Mononuclear cell (primary cell): ENCODE measurements at regions not wholly inside any gene's neighbourhood (a gene's known extent, or its start where the extent isn't known, plus 50 kb on each side); places are given as distances from the start of the nearest gene placed in this dataset.

Experiments used
- H3K27me3 ChIP-seq: 2 replicates; pipeline ENCODE4 v1.6.0; 2011; ENCODE audit warnings: low read length, control low read depth; ENCODE audit not compliant: insufficient read depth
- H3K4me1 ChIP-seq: 2 replicates; pipeline ENCODE4 v1.5.1; 2011; ENCODE audit warnings: mild to moderate bottlenecking, low read length, control low read depth; ENCODE audit not compliant: insufficient read depth
- H3K4me3 ChIP-seq: 2 replicates; pipeline ENCODE4 v1.5.1; 2011; ENCODE audit warnings: mild to moderate bottlenecking, low read length, moderate library complexity
- H3K9me3 ChIP-seq: 2 replicates; pipeline ENCODE4 v1.5.1; 2011; ENCODE audit warnings: low read depth, mild to moderate bottlenecking, control low read depth, low read length

DNA sequence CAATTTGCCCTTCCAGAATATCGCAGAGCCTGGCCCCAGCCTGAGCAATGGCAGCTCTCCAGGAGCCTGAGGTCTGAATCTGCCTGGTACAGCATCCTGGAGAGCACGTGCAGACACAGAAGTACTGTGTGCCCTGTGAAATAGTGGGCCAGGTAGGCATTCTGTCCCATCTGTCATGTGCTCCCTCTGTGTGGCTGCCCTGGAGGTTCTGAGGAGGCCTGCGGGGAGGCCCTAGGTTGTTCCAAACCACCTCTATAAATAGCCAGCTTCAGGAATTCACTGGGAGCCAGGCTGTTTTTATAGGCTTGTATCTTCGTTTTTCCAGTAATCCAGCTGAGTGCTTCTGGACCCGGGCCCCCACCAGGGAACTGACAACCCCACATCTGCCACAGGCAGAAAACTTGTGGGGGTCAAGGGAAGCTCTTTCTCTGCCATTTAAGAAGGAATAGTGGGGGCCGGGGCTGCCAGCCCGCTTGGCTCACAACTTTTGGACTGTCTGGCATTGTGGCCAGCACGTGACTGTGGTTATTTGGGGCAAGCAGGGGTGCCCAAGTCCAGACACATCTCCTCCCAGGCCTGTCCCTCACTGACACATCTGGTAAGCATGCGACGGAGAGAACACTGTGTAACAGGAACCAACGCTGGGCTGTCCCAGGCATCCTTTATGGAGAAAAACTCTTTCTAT is 356.3 kb upstream of the TNRC6C start:
- H3K27me3 ChIP-seq, result no peaks in the 10 kb centered on the region
- no peaks in the 10 kb centered on the region for H3K9me3 ChIP-seq
- no peak overlapping the region for H3K4me3 ChIP-seq
- no peaks in the 10 kb centered on the region for H3K4me1 ChIP-seq

DNA sequence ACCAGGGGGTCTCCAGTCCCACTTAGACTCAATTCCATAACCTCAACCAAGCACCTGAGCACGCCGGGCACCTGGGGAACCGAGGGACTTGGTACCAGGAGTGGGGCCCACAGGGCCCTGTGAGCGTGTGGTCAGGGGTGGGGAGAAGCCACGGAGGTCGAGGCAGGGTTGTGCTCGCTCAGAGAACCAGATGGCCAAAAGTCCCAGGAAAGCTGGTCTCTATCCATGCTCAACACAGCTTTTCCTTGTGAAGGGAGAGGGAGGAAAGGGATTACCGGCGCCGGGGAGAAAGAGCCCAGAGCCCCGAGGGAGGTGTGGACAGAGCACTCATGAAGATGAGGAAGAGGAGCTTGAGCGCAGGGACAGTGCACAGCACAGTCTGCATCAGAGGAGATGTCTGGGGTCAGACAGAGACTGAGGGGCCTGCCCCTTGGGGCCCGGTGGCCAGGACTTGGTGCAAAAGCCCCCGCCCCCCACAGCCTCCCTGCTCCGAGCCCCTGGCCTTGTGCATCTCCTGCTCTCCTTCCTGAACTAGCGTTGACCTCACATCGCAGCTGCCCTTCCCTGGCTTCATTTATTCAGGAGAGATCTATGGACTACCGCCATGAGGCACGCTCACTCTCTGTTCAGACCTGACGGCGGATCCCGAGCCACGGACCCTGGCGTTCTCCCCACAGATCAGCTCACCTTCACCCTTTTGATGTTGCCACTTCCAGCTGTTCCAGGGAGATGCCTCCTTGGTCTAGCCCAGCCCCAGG is 355.4 kb upstream of the TNRC6C start:
- no peak overlapping the region for H3K4me3 ChIP-seq
- no peaks in the 10 kb centered on the region for H3K4me1 ChIP-seq
- no peaks in the 10 kb centered on the region for H3K9me3 ChIP-seq
- H3K27me3 ChIP-seq, result no peaks in the 10 kb centered on the region

DNA sequence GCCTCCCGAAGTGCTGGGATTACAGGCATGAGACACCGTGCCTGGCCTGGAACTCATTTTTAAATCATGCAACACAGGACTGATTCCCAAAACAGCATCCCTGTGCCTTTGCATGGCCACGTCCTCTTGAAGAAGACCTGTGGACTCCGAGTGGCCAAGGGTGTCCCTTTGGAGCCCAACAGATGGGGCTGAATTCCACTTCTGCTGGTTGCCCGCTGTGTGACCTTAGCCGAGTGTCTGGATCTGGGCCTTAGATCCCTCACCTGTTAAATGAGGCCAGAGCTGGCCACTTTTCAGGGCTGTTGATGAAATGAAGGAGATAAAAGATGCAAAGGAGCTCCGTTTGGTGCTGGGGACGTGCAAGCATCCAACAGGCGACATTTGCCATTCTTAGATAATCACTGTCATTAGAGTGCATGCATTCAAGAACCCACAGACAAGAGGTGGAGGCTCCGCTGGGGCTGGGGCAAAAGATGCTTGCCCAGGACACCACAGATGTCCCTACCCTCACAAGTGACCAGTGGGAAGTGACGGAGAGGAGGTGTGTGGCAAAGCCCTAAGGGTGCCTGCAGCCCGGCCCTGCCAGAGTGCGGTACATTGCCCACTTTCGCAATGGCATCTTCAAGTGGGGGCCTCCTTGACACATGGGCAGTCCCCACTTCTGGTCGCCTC is 354.1 kb upstream of the TNRC6C start:
- no peaks in the 10 kb centered on the region for H3K9me3 ChIP-seq
- no peak overlapping the region for H3K4me3 ChIP-seq
- H3K27me3 ChIP-seq, result no peaks in the 10 kb centered on the region
- H3K4me1 ChIP-seq, result no peaks in the 10 kb centered on the region

DNA sequence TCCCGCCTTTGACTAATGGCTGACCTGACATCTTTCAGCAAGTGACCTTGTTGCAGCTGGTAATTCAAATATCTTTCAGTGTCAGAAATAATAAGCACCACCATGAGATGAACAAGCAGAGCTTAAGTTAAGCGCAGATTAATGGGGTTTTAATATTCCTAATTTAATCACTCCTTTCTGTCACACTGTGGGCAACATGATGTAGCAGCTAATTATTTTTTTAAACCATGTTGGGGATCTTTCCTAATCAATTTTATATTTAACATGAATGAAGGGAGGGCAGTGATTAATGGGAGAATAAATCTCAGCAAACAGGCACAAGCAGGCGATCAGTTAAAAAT is 353.6 kb upstream of the TNRC6C start:
- Histone ChIP-seq H3K4me3 (no peak overlapping the region), H3K9me3 (no peaks in the 10 kb centered on the region), H3K4me1 (peaks cover 3% of the 10 kb centered on the region), H3K27me3 (no peaks in the 10 kb centered on the region)

DNA sequence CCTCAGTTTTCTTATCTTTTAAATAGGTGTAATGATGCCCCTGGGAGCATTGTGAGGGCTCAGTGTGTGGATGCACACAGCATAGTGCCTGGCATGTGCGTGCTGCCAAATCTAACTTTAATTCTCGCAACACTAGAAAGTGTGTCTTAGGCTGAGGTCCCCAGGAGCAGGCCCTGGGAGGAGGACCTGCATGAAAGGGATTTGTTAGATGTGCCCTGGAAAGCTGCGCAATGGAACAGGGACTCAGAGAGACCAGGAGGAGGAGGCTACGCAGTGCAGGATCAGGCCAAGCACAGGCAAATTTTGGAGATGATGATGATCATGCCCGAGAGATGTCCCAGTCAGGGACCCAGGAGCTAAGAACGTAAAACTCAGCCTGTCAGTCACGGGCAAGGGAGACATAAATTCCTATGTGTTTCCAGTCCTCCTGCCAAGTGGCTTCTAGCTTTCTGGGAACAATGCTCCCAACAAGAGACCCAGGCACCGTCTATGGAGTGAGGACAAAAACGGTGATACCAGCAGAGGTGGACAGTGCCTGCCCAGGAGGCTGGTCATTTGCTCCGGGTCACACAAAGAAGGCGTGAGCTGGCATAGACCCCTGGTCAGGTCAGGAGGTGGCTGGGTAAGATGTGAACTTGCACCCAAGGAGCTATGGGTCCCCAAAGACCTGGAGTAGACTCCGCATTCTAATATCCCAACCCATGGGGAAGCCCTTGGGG is 352.2 kb upstream of the TNRC6C start:
- H3K9me3 ChIP-seq, result no peaks in the 10 kb centered on the region
- no peak overlapping the region for H3K4me3 ChIP-seq
- no peaks in the 10 kb centered on the region for H3K27me3 ChIP-seq
- peaks cover 17% of the 10 kb centered on the region for H3K4me1 ChIP-seq

DNA sequence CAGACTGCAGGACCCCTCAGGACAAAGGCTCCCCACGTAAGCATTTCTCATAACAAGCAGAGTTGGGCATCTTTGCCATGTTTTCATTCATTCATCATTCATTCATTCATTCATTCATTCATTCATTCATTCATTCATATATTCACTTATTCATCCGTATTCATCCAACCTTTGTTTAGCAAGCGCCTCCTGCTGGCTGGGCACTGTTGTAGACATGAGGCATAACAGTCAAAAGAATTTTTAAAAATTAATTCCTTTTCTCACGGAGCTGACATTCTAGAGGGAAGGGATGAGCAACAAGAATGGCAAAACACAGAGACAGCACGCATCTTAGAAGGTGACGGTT is 351.7 kb upstream of the TNRC6C start:
- no peak overlapping the region for H3K4me3 ChIP-seq
- H3K9me3 ChIP-seq, result no peaks in the 10 kb centered on the region
- peaks cover 21% of the 10 kb centered on the region for H3K4me1 ChIP-seq

DNA sequence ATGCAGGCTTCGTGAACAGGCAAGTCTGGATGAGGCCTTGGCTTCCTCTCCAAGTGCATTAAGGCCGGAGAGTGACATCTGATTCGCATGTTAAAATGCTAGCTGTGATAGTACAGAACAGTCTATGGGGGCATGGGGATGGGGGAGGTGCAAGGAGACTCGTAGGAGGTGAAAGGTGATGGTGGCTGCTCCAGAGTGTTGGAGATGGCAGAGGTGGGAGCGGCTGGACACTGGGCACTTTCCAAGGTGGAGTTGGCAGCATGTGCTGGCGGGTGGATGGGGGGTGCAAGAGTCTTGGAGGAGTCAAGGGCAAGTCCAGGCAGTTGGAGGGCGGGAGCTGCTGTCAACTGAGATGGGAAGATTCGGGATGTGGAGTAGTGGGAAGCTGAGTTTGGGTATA is 350.9 kb upstream of the TNRC6C start:
- H3K4me3 ChIP-seq, result no peak overlapping the region
- peaks cover 21% of the 10 kb centered on the region for H3K4me1 ChIP-seq
- no peaks in the 10 kb centered on the region for H3K9me3 ChIP-seq
- H3K27me3 ChIP-seq, result no peaks in the 10 kb centered on the region

More for the DNA sequence above, 351.7 kb upstream of the TNRC6C start:
- H3K27me3 ChIP-seq, result no peaks in the 10 kb centered on the region

DNA sequence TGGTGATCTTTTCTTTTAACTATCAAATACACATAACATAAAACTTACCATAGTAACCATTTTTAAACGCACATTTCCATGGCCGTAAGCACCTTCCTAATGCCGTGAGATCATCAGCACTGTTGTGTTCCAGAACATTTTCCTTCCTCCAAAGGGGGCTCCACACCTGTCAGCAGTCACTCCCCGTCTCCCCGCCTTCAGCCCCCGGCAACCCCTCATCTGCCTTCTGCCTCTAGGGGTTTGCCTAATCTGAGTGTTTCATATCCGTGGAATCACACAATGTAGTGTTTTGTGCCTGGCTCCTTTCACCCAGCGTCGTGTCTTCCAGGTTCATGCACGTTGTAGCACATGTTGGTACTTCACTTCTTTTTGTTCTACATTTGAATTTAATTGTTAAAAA is 350.1 kb upstream of the TNRC6C start:
- Histone ChIP-seq H3K9me3 (no peaks in the 10 kb centered on the region), H3K4me3 (no peak overlapping the region), H3K4me1 (peaks cover 21% of the 10 kb centered on the region), H3K27me3 (no peaks in the 10 kb centered on the region)

DNA sequence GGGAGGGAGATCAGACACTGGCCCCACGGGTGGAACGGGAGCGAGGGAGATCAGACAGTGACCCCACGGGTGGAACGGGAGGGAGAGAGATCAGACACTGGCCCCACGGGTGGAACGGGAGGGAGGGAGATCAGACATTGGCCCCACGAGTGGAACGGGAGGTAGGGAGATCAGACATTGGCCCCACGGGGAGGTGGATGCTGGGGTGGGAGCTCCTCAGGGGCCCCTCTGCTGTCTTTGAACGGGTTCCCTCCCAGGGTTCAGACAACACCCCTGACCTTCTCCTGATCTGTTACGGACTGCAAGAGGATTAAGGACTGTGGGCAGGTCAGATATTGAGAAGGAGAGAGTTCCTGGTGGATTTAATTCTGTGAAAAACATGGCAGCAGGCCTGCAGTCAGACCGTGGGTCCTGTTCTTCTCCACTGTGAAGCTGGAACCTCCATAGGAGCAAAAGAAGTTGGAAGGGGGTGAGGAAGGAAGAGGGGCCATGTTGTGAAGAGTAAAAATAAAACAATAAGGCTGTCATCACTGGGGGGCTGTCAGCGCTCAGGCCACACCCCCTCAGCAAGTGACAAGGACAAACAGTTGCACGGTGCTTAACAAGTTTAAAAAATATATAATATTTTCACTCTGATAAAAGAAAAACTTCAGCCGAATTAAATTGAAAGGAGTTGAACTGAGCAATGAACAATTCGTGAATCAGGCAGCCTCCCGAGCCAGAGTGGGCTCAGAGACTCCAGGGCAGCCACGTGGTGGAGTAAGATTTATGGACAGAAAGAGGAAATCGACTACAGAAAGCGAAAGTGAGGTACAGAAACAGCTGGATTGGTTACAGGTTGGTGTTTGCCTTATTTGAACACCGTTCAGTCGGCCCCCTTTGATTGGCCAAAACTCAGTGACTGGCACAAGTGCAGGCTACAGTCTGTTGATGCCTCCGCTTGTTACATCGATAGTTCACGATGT is 348.7 kb upstream of the TNRC6C start:
- no peaks in the 10 kb centered on the region for H3K9me3 ChIP-seq
- H3K4me3 ChIP-seq, result peak overlapping the region; percentile 15
- peaks cover 21% of the 10 kb centered on the region for H3K4me1 ChIP-seq
- H3K27me3 ChIP-seq, result no peaks in the 10 kb centered on the region

DNA sequence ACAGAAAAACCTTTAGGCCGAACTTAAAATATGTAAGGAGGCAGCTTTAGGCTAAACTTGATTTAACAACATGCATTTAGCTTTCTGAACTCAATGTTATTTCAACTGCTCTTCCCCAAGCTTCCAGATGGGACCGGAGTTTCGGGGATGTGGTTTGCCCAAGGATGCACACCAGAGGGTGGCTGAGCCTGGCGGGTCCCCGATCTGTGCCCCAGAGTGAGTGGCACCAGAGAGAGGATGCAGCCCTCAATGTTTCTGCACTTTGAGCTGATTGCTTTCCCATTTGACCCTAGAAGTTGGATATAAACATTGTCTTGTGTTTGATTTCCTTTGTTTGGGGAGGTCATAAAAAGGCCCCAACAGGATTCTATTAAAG is 348.0 kb upstream of the TNRC6C start:
- H3K4me1 ChIP-seq, result peaks cover 21% of the 10 kb centered on the region
- H3K4me3 ChIP-seq, result peak overlapping the region; percentile 15
- no peaks in the 10 kb centered on the region for H3K27me3 ChIP-seq
- no peaks in the 10 kb centered on the region for H3K9me3 ChIP-seq

DNA sequence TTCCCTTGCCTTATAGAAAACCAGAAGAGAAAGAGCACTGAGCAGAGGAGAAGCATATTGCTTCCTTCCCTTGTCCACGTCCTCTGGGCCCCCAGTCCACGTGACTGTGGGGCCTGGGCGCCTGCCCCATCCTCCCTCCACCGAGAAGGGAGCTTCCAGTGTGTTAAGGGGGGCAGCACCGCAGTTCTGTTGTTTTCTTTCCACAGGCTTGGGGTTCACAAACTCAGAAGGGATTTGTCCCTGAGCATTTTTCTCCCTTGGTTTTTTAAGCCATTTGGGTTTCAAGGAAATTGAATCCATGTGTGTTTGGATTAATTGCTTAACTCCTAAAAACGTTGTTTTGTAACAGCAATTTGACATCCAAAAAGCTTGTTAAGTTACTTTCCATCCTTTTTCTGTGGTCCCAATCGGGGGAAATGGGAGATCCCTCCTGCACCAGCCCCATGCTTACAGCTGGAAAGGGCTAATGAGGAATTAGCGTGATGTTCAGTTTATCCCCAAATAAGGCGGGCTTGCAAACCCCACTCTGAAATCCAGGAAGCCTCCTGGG is 347.5 kb upstream of the TNRC6C start:
- H3K27me3 ChIP-seq, result no peaks in the 10 kb centered on the region
- H3K9me3 ChIP-seq, result no peaks in the 10 kb centered on the region
- peak overlapping the region; percentile 15 for H3K4me3 ChIP-seq
- peaks cover 21% of the 10 kb centered on the region for H3K4me1 ChIP-seq

DNA sequence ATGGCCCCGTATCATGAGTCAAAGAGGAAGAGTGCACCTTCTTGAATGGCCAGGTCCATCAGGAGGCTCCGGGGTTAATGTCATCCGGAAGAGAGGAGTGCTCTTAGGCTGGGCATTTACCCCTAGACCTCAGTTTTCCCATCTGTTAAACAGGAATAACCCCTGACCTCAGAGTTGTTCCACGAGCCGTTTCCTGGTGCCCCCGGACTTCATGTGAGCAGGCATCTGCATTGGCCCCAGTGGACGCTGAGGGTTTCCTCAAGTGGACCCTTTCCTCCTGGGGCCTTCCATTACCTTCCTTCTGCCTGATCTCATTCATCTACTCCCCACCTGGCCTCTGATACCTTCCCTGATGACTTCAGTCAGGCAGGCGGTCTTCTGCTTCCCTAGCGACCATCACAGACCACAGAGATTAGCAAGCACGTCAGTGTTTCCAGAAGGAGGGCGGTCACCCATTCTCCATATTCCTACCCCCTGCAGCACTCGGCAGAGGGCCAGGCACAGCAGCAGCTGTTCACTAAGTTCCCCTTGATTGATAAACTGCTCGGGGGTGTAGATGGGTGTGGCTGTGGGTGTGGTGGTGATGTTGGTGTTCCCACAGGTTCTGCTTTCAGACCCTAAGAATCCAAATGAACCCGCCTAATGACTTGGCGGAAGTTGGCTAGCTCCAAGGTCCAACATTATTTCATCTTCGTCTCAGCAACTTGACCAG is 346.6 kb upstream of the TNRC6C start:
- H3K9me3 ChIP-seq, result no peaks in the 10 kb centered on the region
- H3K27me3 ChIP-seq, result no peaks in the 10 kb centered on the region
- H3K4me1 ChIP-seq, result peaks cover 21% of the 10 kb centered on the region
- H3K4me3 ChIP-seq, result no peak overlapping the region

DNA sequence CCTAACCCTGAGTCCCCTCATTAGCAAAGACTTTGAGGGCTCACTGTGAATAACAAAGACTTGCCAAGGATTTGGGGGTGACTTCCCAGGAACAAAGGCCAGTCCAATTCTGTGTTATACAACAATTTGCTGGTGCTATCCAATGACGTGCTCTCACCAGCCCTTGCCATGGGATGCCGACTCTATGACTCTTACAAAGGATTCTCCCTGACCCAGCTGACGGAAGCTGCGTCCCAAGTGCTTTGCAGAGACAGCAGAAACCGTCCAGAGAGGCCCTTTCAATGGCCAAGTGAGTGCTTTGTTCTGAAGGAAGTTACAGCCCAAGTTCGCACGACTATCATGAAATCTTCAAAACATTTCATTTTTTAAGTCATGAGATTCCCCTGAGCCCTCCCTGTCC is 345.3 kb upstream of the TNRC6C start:
- peaks cover 21% of the 10 kb centered on the region for H3K4me1 ChIP-seq
- no peak overlapping the region for H3K4me3 ChIP-seq

DNA sequence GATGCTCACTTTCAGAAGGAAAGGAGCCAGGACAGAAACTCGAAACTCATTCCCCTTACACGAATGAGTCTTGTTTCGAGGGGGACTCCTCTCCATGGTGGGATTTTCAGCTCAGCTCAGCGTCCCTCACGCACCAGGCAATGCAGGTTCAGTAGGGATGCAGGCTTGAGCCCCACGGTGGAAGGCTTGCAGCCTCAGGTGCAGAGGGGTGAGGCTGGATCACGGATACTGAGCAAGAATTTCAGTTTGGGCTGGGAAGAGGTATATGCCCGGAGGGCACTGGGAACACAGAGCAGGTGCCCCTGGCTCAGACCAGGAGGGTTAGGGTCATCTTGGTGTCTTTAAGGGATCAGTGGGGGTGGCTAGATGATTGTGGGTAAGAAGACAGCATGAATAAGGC is 344.9 kb upstream of the TNRC6C start:
- Histone ChIP-seq H3K27me3 (no peaks in the 10 kb centered on the region), H3K4me1 (peaks cover 21% of the 10 kb centered on the region), H3K9me3 (no peaks in the 10 kb centered on the region), H3K4me3 (no peak overlapping the region)

More for the DNA sequence above, 345.3 kb upstream of the TNRC6C start:
- Histone ChIP-seq H3K27me3 (no peaks in the 10 kb centered on the region), H3K9me3 (no peaks in the 10 kb centered on the region)
